ENCODE measurements at regions not wholly inside any gene's neighbourhood (a gene's known extent, or its start where the extent isn't known, plus 50 kb on each side); places are given as distances from the start of the nearest gene placed in this dataset.
"Not testable (repeated sequence)": the region's sequence is repeated elsewhere in the genome, so short reads cannot be mapped to it uniquely, and the experiment has no call there.

GRCh38 chr1:238379446-238379845, 488.7 kb upstream of the ZP4 start:
- DNase-seq (ENCODE audit: low spot score); intact Hi-C loops (cut with DNase I): not testable (repeated sequence)

GRCh38 chr1:238377280-238377919, 486.7 kb upstream of the ZP4 start:
- intact Hi-C loops (cut with DNase I) = no loop called here
- no peak for DNase-seq (ENCODE audit: low spot score)

- intact Hi-C loops (cut with DNase I) = no loop called here
- DNase-seq (ENCODE audit: low spot score) = no peak
These were observed 479.9 kb upstream of the ZP4 start for GRCh38 chr1:238370599-238370998.

- intact Hi-C loops (cut with DNase I) = no loop called here
- DNase-seq (ENCODE audit: low spot score) = no peak
These were observed 473.6 kb upstream of the ZP4 start for GRCh38 chr1:238364214-238364892.

- intact Hi-C loops (cut with DNase I) = no loop called here
- no peak for DNase-seq (ENCODE audit: low spot score)
These were observed 469.8 kb upstream of the ZP4 start for GRCh38 chr1:238360474-238360873.

GRCh38 chr1:238350471-238350870, 459.7 kb upstream of the ZP4 start:
- intact Hi-C loops (cut with DNase I) = no loop called here
- DNase-seq (ENCODE audit: low spot score) = no peak

- DNase-seq (ENCODE audit: low spot score) = no peak
- intact Hi-C loops (cut with DNase I) = no loop called here
These were observed 455.6 kb upstream of the ZP4 start for GRCh38 chr1:238346340-238346739.

GRCh38 chr1:238345837-238346236, 455.1 kb upstream of the ZP4 start:
- intact Hi-C loops (cut with DNase I) = no loop called here
- no peak for DNase-seq (ENCODE audit: low spot score)

- intact Hi-C loops (cut with DNase I) = no loop called here
- no peak for DNase-seq (ENCODE audit: low spot score)
These were observed 453.1 kb upstream of the ZP4 start for GRCh38 chr1:238343852-238344251.

GRCh38 chr1:238341395-238341794, 450.7 kb upstream of the ZP4 start:
- intact Hi-C loops (cut with DNase I) = no loop called here
- no peak for DNase-seq (ENCODE audit: low spot score)

GRCh38 chr1:238340989-238341388, 450.3 kb upstream of the ZP4 start:
- DNase-seq (ENCODE audit: low spot score) = no peak
- intact Hi-C loops (cut with DNase I) = no loop called here

- intact Hi-C loops (cut with DNase I) = no loop called here
- DNase-seq (ENCODE audit: low spot score) = no peak
These were observed 445.8 kb upstream of the ZP4 start for GRCh38 chr1:238336531-238336930.

- intact Hi-C loops (cut with DNase I) = loop anchor here in 1 of 2 donors (5.0 kb wide), 1 partner anchor 192 kb away; no protein-coding TSS in a partner anchor
- DNase-seq (ENCODE audit: low spot score) = no peak
These were observed 443.4 kb upstream of the ZP4 start for GRCh38 chr1:238334170-238334569.

GRCh38 chr1:238331557-238331956, 440.8 kb upstream of the ZP4 start:
- DNase-seq (ENCODE audit: low spot score) = no peak
- intact Hi-C loops (cut with DNase I) = loop anchor here in 1 of 2 donors (5.0 kb wide), 1 partner anchor 189 kb away; no protein-coding TSS in a partner anchor

- intact Hi-C loops (cut with DNase I) = loop anchor here in 1 of 2 donors (5.0 kb wide), 1 partner anchor 187 kb away; no protein-coding TSS in a partner anchor
- DNase-seq (ENCODE audit: low spot score) = no peak
These were observed 438.9 kb upstream of the ZP4 start for GRCh38 chr1:238329671-238330070.

- intact Hi-C loops (cut with DNase I); DNase-seq (ENCODE audit: low spot score): not testable (repeated sequence)
These were observed 436.3 kb upstream of the ZP4 start for GRCh38 chr1:238327033-238327432.

GRCh38 chr1:238326479-238326878, 435.8 kb upstream of the ZP4 start:
- DNase-seq (ENCODE audit: low spot score); intact Hi-C loops (cut with DNase I): not testable (repeated sequence)

- intact Hi-C loops (cut with DNase I) = no loop called here
These were observed 433.6 kb upstream of the ZP4 start for GRCh38 chr1:238324211-238324864.

GRCh38 chr1:238323490-238323889, 432.8 kb upstream of the ZP4 start:
- intact Hi-C loops (cut with DNase I) = no loop called here
- DNase-seq (ENCODE audit: low spot score) = no peak

More at GRCh38 chr1:238324211-238324864, 433.6 kb upstream of the ZP4 start:
- DNase-seq (ENCODE audit: low spot score) = no peak

GRCh38 chr1:238319957-238320356, 429.2 kb upstream of the ZP4 start:
- DNase-seq (ENCODE audit: low spot score) = no peak
- intact Hi-C loops (cut with DNase I) = no loop called here
